ENCODE measurements at regions not wholly inside any gene's neighbourhood (a gene's known extent, or its start where the extent isn't known, plus 50 kb on each side); places are given as distances from the start of the nearest gene placed in this dataset.

DNA sequence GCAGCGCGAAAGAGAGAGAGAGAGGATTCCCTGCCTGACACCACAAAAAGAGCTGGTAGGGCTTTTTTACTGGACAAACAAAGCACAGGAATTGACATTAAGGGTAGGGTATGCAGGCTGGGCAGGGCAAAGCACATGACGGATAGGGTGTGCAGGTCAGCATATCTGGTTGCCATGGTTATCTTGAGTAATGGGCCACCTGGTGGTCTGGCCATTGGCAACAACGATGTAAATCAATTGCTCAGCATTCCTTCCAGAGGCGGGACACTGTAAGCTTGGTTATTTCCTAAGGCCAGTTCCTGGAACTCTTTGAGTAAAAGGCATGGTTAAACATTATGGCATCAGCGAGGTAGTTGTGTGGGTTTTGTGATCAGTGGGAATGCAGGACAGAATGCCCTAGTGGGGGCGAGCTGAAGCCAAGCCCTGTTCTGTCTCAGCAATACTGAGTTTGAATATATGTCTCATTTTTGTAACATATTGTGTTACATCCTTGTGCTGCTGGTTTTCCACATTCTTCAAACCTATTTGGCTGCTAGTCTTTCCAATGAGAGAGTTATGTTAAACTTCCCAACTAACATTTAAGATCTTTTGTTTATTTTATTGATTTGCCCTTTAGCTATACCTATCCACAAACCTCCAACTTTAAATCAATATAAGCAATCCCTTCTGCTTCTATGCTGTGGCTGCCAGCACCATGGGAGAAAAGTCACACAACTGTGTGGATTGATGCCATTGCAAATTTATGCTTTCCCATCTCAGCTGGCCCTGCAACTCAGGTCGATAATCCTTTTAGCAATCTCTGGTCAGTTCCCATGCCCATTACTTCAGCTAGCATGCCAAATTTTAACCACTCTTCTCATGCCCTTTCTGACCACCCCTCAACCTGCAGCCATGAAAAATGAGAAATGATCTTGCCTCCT lies 396.7 kb upstream of the PDE3A start:
- no peak overlapping the region for H3K4me3 ChIP-seq (ENCODE audit: low read depth, low read length)
- no peak for TF ChIP-seq CTCF (IDR thresholded peaks at IDR 0.05; ENCODE audit: insufficient read depth, low read depth, low read length)
- DNase-seq (ENCODE audit: low read depth): peak; percentile 67

DNA sequence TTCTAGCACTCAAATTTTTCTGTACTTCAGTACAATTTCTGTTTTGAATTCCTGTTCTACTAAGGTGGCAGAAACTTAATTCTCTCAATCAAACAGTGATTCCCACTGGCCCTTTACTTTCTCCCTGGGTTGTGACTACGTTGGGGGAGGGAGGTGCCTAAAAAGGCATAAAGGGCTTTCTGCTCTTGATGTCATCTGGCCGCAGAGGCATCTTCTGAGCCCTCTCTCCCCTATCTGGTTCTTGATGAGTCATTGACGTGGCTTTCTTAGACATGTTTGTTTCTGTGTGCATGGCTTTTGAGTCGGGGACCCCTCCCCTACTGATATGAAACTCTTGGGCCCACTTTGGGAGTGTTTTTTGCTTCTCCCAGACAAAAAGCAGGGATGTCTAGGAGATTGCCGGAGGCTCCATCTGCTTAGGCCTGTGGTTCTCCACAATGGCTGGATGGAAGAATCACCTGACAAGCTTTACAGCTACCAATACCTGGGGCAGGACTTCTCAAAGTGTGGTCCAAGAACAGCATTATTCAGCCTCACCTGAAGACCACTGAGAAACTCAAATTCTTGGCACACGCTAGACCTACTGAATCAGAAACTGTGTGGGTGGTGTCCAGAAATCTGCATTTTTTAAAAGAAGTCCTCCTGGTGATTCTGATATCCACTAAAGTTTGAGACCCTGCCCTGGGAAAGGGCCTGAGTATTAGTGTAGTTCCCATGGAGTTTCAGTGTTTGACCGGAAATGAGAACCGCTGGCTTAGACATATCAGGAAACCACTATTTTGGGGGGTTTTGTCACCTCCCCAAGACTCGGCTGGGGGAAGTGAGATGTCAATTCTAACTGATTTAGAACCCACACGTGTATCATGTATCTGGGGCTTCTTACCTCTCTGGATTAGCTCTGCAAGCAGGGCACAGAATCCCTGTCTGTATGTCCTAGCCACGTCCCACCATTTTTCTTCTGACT lies 395.7 kb upstream of the PDE3A start:
- DNase-seq (ENCODE audit: low read depth): no peak
- no peak overlapping the region for H3K4me3 ChIP-seq (ENCODE audit: low read depth, low read length)
- TF ChIP-seq CTCF (IDR thresholded peaks at IDR 0.05; ENCODE audit: insufficient read depth, low read depth, low read length): no peak

DNA sequence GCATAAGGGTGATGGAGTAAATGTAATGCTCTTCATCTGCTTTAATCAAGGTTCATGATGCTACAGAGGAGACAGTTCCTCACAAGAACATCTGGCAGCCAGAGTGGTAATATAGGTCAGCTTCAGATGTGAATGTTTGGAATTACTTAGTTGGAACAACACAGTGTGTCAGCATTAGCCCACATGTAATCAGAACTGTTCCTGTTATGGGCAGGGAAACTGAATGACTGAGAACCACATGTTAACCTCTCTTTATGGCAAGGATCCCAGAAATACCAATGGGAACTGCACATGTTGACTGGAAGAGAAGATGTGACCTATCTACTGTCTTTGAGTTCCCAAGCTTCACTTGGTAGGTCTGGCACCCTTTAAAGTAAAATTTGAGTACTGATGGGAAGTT lies 390.1 kb upstream of the PDE3A start:
- peak; percentile 97 for DNase-seq (ENCODE audit: low read depth)
- no peak overlapping the region for H3K4me3 ChIP-seq (ENCODE audit: low read depth, low read length)
- no peak for TF ChIP-seq CTCF (IDR thresholded peaks at IDR 0.05; ENCODE audit: insufficient read depth, low read depth, low read length)

DNA sequence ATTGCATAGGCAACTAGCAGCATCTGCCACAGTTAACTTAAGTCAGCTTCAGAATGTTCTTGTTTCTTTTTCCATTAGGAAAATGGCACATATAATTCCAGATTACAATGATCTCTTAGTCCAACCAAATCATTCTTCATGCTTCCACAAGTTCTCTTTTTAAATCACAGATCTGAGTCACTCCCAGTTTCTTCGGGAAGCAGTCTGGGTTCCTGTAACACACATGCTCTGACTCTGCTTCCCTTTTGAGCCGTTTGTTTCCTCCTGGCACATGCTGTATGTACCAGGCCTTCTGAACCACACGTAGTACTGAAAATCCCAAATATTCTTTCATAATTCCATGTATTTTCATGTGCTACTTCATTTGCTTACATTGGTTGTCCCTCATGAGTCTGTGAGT lies 388.8 kb upstream of the PDE3A start:
- DNase-seq (ENCODE audit: low read depth): no peak
- no peak for TF ChIP-seq CTCF (IDR thresholded peaks at IDR 0.05; ENCODE audit: insufficient read depth, low read depth, low read length)
- H3K4me3 ChIP-seq (ENCODE audit: low read depth, low read length): no peak overlapping the region

- TF ChIP-seq CTCF (IDR thresholded peaks at IDR 0.05; ENCODE audit: insufficient read depth, low read depth, low read length): no peak
- no peak for DNase-seq (ENCODE audit: low read depth)
- H3K4me3 ChIP-seq (ENCODE audit: low read depth, low read length): no peak overlapping the region
Observed at GRCh38 chr12:19981944-19982343, 386.4 kb upstream of the PDE3A start.

GRCh38 chr12:19988001-19988400 lies 380.3 kb upstream of the PDE3A start:
- no peak for DNase-seq (ENCODE audit: low read depth)
- TF ChIP-seq CTCF (IDR thresholded peaks at IDR 0.05; ENCODE audit: insufficient read depth, low read depth, low read length): no peak
- H3K4me3 ChIP-seq (ENCODE audit: low read depth, low read length): no peak overlapping the region

Measured in fibroblast of villous mesenchyme (primary cell).